ENCODE measurements at regions not wholly inside any gene's neighbourhood (a gene's known extent, or its start where the extent isn't known, plus 50 kb on each side); places are given as distances from the start of the nearest gene placed in this dataset.
"Not testable (repeated sequence)": the region's sequence is repeated elsewhere in the genome, so short reads cannot be mapped to it uniquely, and the experiment has no call there.

DNA sequence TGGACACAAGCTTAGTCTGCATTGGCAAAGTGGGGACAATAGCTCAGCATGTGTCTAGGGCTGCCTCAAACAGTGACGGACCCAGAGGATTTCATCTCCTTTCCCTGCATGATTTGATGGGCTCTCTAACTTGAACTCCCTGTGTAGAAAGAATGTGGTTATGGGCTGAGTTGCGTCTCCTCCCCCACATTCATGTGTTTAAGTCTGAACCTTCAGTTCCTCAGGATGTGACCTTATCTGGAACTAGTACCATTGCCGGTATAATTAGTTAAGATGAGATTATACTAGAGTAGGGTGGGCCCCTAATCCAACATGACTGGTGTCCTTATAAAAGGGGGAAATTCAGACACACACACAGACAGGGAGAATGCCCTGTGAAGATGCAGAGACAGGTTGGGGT is 257.6 kb downstream of the BCL2L11 start:
- not testable (repeated sequence) for H3K27me3 ChIP-seq (ENCODE audit: insufficient read depth, low read length); H2AFZ ChIP-seq (ENCODE audit: low read length); H3K79me2 ChIP-seq (ENCODE audit: insufficient read depth, low read length); H3K23ac ChIP-seq (ENCODE audit: insufficient read length, low read depth, low read length); H3K79me1 ChIP-seq (ENCODE audit: insufficient read depth, low read depth, low read length, poor library complexity, severe bottlenecking); H3K4me2 ChIP-seq (ENCODE audit: insufficient read depth, insufficient read length, low read length); H2BK5ac ChIP-seq (ENCODE audit: insufficient read length, low read length); H3K27ac ChIP-seq (ENCODE audit: insufficient read length, low read depth, low read length); H4K20me1 ChIP-seq (ENCODE audit: control insufficient read depth, insufficient read depth, insufficient read length); H2AK5ac ChIP-seq (ENCODE audit: insufficient read length, low read length); H3K56ac ChIP-seq (ENCODE audit: insufficient read length, low read depth, low read length); H3K4me1 ChIP-seq (ENCODE audit: insufficient read depth, low read length); H3K4me3 Mint-ChIP-seq; H3K18ac ChIP-seq (ENCODE audit: insufficient read length, low read depth, low read length); H4K91ac ChIP-seq (ENCODE audit: insufficient read length, low read depth, low read length); H3K27me3 Mint-ChIP-seq (ENCODE audit: low read depth); H4K8ac ChIP-seq (replicated peaks; ENCODE audit: insufficient read length, low read depth, low read length); H3K9ac ChIP-seq (ENCODE audit: extremely low read depth, insufficient read length, low read length); H3K9me3 ChIP-seq (ENCODE audit: control insufficient read depth, low read depth, low read length); H3K14ac ChIP-seq (ENCODE audit: insufficient read depth, low read length); H3K4me1 Mint-ChIP-seq; H3T11ph ChIP-seq (ENCODE audit: low read length); DNase-seq; H3K4ac ChIP-seq (ENCODE audit: low read depth, low read length); H3K36me3 Mint-ChIP-seq (ENCODE audit: insufficient read depth in 1 of 3, low read depth in 3 of 3); H2BK20ac ChIP-seq (ENCODE audit: low read depth, low read length, poor library complexity, severe bottlenecking); H2BK15ac ChIP-seq (ENCODE audit: low read depth, low read length); H2BK120ac ChIP-seq (ENCODE audit: low read depth, low read length, poor library complexity, severe bottlenecking); H3K27ac Mint-ChIP-seq; H2BK12ac ChIP-seq (ENCODE audit: insufficient read length, low read depth, low read length); H3K9me3 Mint-ChIP-seq; H4K5ac ChIP-seq (ENCODE audit: insufficient read length, low read depth, low read length); H3K23me2 ChIP-seq (ENCODE audit: insufficient read length, low read depth, low read length, poor library complexity, severe bottlenecking)
- no CpG with 5 or more reads among the region's 3 CpGs for WGBS (ENCODE audit: extremely low coverage, insufficient read length, low lambda C conversion rate)

DNA sequence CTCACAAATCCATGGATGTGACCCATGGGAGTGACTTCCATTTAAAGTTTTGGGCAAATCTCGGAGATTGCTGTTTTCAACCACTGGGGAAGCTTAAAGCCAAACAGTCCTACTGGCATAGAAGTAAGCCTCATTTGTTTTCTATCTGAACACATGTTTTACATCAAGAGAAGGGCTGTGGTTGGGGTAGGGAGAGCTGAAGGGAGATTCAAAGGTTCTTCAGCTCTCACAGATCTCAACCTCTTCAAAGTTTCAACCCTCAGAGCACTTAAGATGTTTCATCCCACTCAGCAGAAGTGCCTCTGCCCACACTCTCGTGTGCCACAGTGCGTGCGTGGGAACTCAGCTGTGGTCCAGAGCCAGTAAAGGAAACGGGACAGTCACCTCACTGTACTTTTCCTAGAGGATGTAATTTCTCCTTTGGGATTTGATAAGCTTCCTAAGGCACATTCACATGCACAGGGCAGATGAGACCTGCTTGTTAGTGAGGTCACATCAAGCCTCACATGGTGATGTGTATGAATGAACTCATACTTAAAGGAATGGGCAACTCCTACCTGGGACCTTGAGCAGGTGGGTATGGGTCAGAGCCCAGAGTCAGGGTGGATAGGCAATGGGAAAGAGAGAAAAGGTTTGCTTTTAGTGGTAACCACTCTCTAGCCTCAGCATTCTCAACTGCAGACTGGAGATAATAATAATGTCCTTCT is 260.2 kb downstream of the BCL2L11 start:
- H3K4me2 ChIP-seq (ENCODE audit: insufficient read depth, insufficient read length, low read length); H3K9me3 Mint-ChIP-seq; H2BK5ac ChIP-seq (ENCODE audit: insufficient read length, low read length): not testable (repeated sequence)

More for the DNA sequence above, 260.2 kb downstream of the BCL2L11 start:
- not testable (repeated sequence) for H4K5ac ChIP-seq (ENCODE audit: insufficient read length, low read depth, low read length); H3K79me2 ChIP-seq (ENCODE audit: insufficient read depth, low read length); H3K36me3 Mint-ChIP-seq (ENCODE audit: insufficient read depth in 1 of 3, low read depth in 3 of 3); H2AFZ ChIP-seq (ENCODE audit: low read length); H2BK15ac ChIP-seq (ENCODE audit: low read depth, low read length); H3K23ac ChIP-seq (ENCODE audit: insufficient read length, low read depth, low read length); H3K23me2 ChIP-seq (ENCODE audit: insufficient read length, low read depth, low read length, poor library complexity, severe bottlenecking); H2BK120ac ChIP-seq (ENCODE audit: low read depth, low read length, poor library complexity, severe bottlenecking); H3K27me3 ChIP-seq (ENCODE audit: insufficient read depth, low read length); H3K4me1 Mint-ChIP-seq; H2AK5ac ChIP-seq (ENCODE audit: insufficient read length, low read length); H3K9ac ChIP-seq (ENCODE audit: extremely low read depth, insufficient read length, low read length); H3K27me3 Mint-ChIP-seq (ENCODE audit: low read depth); H2BK20ac ChIP-seq (ENCODE audit: low read depth, low read length, poor library complexity, severe bottlenecking); H3K18ac ChIP-seq (ENCODE audit: insufficient read length, low read depth, low read length); H4K8ac ChIP-seq (replicated peaks; ENCODE audit: insufficient read length, low read depth, low read length); DNase-seq; H3K79me1 ChIP-seq (ENCODE audit: insufficient read depth, low read depth, low read length, poor library complexity, severe bottlenecking); H4K91ac ChIP-seq (ENCODE audit: insufficient read length, low read depth, low read length); H3K4me1 ChIP-seq (ENCODE audit: insufficient read depth, low read length); H2BK12ac ChIP-seq (ENCODE audit: insufficient read length, low read depth, low read length); H4K20me1 ChIP-seq (ENCODE audit: control insufficient read depth, insufficient read depth, insufficient read length); H3K4me3 Mint-ChIP-seq; H3K56ac ChIP-seq (ENCODE audit: insufficient read length, low read depth, low read length); H3K27ac Mint-ChIP-seq; H3K27ac ChIP-seq (ENCODE audit: insufficient read length, low read depth, low read length); H3K14ac ChIP-seq (ENCODE audit: insufficient read depth, low read length); H3K4ac ChIP-seq (ENCODE audit: low read depth, low read length); H3K9me3 ChIP-seq (ENCODE audit: control insufficient read depth, low read depth, low read length); H3T11ph ChIP-seq (ENCODE audit: low read length)
- WGBS (ENCODE audit: extremely low coverage, insufficient read length, low lambda C conversion rate): no CpG with 5 or more reads among the region's 5 CpGs

All from H9 (cell line).